ENCODE measurements at regions not wholly inside any gene's neighbourhood (a gene's known extent, or its start where the extent isn't known, plus 50 kb on each side); places are given as distances from the start of the nearest gene placed in this dataset.

GRCh38 chr2:200081236-200081635, 125.9 kb downstream of the MAIP1 start:
- DNase-seq (ENCODE audit: low read depth in 1 of 2, low spot score in 1 of 2), result no peak
- no peaks in the 10 kb centered on the region for H3K36me3 ChIP-seq
- H3K4me1 ChIP-seq (ENCODE audit: low read depth), result no peaks in the 10 kb centered on the region
- no peak overlapping the region for H3K27ac ChIP-seq
- H3K4me3 ChIP-seq, result no peak overlapping the region
- no peaks in the 10 kb centered on the region for H3K27me3 ChIP-seq
- TF ChIP-seq, protein P1, sequence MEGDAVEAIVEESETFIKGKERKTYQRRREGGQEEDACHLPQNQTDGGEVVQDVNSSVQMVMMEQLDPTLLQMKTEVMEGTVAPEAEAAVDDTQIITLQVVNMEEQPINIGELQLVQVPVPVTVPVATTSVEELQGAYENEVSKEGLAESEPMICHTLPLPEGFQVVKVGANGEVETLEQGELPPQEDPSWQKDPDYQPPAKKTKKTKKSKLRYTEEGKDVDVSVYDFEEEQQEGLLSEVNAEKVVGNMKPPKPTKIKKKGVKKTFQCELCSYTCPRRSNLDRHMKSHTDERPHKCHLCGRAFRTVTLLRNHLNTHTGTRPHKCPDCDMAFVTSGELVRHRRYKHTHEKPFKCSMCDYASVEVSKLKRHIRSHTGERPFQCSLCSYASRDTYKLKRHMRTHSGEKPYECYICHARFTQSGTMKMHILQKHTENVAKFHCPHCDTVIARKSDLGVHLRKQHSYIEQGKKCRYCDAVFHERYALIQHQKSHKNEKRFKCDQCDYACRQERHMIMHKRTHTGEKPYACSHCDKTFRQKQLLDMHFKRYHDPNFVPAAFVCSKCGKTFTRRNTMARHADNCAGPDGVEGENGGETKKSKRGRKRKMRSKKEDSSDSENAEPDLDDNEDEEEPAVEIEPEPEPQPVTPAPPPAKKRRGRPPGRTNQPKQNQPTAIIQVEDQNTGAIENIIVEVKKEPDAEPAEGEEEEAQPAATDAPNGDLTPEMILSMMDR (IDR thresholded peaks at IDR 0.05; ENCODE audit: low read depth, low read length), result no peak
- no peaks in the 10 kb centered on the region for H3K9me3 ChIP-seq (ENCODE audit: low read depth)

- TF ChIP-seq, protein P1 (IDR thresholded peaks at IDR 0.05; ENCODE audit: low read depth, low read length), result no peak
- no peaks in the 10 kb centered on the region for H3K36me3 ChIP-seq
- no peaks in the 10 kb centered on the region for H3K27me3 ChIP-seq
- no peak overlapping the region for H3K4me3 ChIP-seq
- DNase-seq (ENCODE audit: low read depth in 1 of 2, low spot score in 1 of 2), result no peak
- H3K9me3 ChIP-seq (ENCODE audit: low read depth), result no peaks in the 10 kb centered on the region
- H3K4me1 ChIP-seq (ENCODE audit: low read depth), result no peaks in the 10 kb centered on the region
- no peak overlapping the region for H3K27ac ChIP-seq
Measured at GRCh38 chr2:200081811-200082210, 126.4 kb downstream of the MAIP1 start.

GRCh38 chr2:200084036-200084435, 128.7 kb downstream of the MAIP1 start:
- Histone ChIP-seq H3K36me3 (no peaks in the 10 kb centered on the region), H3K9me3 (ENCODE audit: low read depth) (no peaks in the 10 kb centered on the region), H3K4me3 (no peak overlapping the region), H3K4me1 (ENCODE audit: low read depth) (no peaks in the 10 kb centered on the region), H3K27me3 (no peaks in the 10 kb centered on the region), H3K27ac (no peak overlapping the region)
- TF ChIP-seq, protein P1 (IDR thresholded peaks at IDR 0.05; ENCODE audit: low read depth, low read length), result no peak
- DNase-seq (ENCODE audit: low read depth in 1 of 2, low spot score in 1 of 2), result no peak

DNA sequence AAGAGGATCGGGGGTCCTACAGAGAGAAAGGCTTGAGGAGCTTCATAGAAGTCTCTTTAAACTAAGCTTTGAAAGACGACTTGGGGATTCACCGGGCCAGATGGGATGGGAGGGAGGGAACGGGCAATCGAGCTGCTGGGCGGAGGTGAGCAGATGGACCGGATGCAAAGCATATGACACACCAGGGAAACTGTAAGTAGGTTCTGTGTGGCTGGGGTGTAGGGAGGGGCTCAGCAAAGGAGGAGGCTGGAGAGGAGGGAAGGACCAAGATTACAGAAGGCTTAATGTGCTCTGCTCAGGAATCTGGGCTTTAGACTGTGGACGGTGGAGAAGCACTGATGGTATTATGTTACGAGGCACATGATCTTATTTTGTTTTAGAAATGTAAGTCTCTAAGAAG, 131.5 kb downstream of the MAIP1 start:
- no peaks in the 10 kb centered on the region for H3K9me3 ChIP-seq (ENCODE audit: low read depth)
- H3K27me3 ChIP-seq, result no peaks in the 10 kb centered on the region
- H3K27ac ChIP-seq, result no peak overlapping the region
- no peak for DNase-seq (ENCODE audit: low read depth in 1 of 2, low spot score in 1 of 2)
- no peak overlapping the region for H3K4me3 ChIP-seq
- H3K36me3 ChIP-seq, result no peaks in the 10 kb centered on the region
- no peaks in the 10 kb centered on the region for H3K4me1 ChIP-seq (ENCODE audit: low read depth)
- TF ChIP-seq, protein P1 (IDR thresholded peaks at IDR 0.05; ENCODE audit: low read depth, low read length), result no peak

DNA sequence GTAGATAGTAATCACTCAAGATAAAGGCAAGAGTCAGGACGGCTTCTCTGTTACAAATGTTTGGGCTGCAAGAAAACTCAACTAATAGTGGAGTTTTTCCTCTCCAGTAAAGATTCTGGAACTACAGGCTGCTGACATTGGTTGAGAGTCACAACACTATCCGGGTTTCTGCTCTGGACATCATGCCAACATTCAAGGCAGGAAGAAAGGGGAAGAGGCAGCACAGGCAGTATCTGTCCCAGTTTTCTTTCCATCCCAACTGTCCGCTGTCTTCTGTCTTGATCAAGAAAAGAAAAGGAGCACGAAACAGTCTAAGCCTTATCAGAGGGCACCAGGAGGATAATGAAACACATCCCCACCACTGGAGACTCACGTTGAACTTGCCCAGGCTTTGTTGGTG, 132.1 kb downstream of the MAIP1 start:
- DNase-seq (ENCODE audit: low read depth in 1 of 2, low spot score in 1 of 2), result no peak
- no peaks in the 10 kb centered on the region for H3K4me1 ChIP-seq (ENCODE audit: low read depth)
- H3K27ac ChIP-seq, result no peak overlapping the region
- TF ChIP-seq, protein P1 (IDR thresholded peaks at IDR 0.05; ENCODE audit: low read depth, low read length), result no peak
- no peaks in the 10 kb centered on the region for H3K27me3 ChIP-seq
- no peaks in the 10 kb centered on the region for H3K9me3 ChIP-seq (ENCODE audit: low read depth)
- H3K4me3 ChIP-seq, result no peak overlapping the region
- H3K36me3 ChIP-seq, result no peaks in the 10 kb centered on the region
